ENCODE measurements at regions not wholly inside any gene's neighbourhood (a gene's known extent, or its start where the extent isn't known, plus 50 kb on each side); places are given as distances from the start of the nearest gene placed in this dataset.

DNA sequence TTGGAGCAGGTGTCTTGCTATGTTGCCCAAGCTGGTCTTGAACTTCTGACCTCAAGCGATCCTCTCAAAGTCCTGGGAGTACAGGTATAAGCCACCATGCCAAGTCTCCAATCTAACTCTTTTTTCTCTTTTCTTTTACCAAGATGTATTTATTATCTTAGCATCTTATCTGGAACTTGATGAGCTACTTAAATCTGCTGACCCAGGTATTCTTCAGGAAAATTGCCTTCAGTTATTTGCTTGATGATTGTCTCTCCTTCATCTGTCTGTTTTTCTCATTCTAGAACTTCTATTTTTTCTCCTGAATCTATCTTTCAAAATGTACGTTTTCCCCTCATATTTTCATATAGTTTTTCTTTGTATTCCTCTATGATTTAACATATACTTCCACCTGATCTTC, 158.2 kb upstream of the DMAC1 start:
- no peak for DNase-seq
- H3K4me3 ChIP-seq = no peak overlapping the region
- 73 to 96% methylated on average over 2 of the region's 2 CpGs for WGBS, 2 donors (ENCODE audit: low coverage in 1 of 2)
- no peak overlapping the region for H3K27ac ChIP-seq
- no peaks in the 10 kb centered on the region for H3K9me3 ChIP-seq
- no peaks in the 10 kb centered on the region for H3K36me3 ChIP-seq
- H3K27me3 ChIP-seq = no peaks in the 10 kb centered on the region
- H3K4me1 ChIP-seq = peaks cover 0 to 34% (median 22%) of the 10 kb centered on the region in 4 donors
- in situ Hi-C loops (cut with MboI; ENCODE audit: low pct_ligation_motif_present in 1 of 4, low pct_unique_long_range_greater_than_20kb in 1 of 4, low sequenced_read_pairs in 3 of 4) (no loop called here), intact Hi-C loops (cut with DNase I; ENCODE audit: low total_unique reads) (no loop called here)
- TF ChIP-seq POLR2A (IDR thresholded peaks at IDR 0.05) (no peak), EP300 (IDR thresholded peaks at IDR 0.05; ENCODE audit: low read depth) (no peak), POLR2AphosphoS5 (IDR thresholded peaks at IDR 0.05) (no peak)
- TF ChIP-seq, protein P1, sequence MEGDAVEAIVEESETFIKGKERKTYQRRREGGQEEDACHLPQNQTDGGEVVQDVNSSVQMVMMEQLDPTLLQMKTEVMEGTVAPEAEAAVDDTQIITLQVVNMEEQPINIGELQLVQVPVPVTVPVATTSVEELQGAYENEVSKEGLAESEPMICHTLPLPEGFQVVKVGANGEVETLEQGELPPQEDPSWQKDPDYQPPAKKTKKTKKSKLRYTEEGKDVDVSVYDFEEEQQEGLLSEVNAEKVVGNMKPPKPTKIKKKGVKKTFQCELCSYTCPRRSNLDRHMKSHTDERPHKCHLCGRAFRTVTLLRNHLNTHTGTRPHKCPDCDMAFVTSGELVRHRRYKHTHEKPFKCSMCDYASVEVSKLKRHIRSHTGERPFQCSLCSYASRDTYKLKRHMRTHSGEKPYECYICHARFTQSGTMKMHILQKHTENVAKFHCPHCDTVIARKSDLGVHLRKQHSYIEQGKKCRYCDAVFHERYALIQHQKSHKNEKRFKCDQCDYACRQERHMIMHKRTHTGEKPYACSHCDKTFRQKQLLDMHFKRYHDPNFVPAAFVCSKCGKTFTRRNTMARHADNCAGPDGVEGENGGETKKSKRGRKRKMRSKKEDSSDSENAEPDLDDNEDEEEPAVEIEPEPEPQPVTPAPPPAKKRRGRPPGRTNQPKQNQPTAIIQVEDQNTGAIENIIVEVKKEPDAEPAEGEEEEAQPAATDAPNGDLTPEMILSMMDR (IDR thresholded peaks at IDR 0.05) = no peak

DNA sequence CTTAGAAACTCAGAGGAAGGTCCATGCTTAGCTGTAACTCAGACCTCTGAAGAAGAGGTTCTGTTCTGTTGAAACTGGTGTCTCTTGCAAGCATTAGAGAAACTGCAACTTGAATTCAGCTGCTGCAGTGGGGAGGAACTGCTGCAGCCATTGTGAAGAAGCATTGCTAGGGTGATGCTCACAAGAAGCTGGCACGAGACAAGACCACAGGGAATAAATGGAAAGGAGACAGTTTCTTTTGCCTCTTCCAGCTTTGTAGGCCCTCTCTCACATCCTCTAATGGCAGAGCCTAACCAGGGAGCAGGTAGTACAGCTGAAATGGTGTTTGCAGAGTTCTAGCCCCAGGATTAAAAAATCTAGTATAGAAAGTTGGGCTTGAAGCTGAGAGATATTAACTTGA, 148.0 kb upstream of the DMAC1 start:
- TF ChIP-seq POLR2A (IDR thresholded peaks at IDR 0.05) = no peak
- TF ChIP-seq POLR2AphosphoS5 (IDR thresholded peaks at IDR 0.05) = no peak
- no peak for TF ChIP-seq EP300 (IDR thresholded peaks at IDR 0.05; ENCODE audit: low read depth)
- TF ChIP-seq, protein P1 (IDR thresholded peaks at IDR 0.05) = no peak
- 63 to 83% methylated on average over 1 of the region's 1 CpG for WGBS, 2 donors (ENCODE audit: low coverage in 1 of 2)
- in situ Hi-C loops (cut with MboI; ENCODE audit: low pct_ligation_motif_present in 1 of 4, low pct_unique_long_range_greater_than_20kb in 1 of 4, low sequenced_read_pairs in 3 of 4) (no loop called here), intact Hi-C loops (cut with DNase I; ENCODE audit: low total_unique reads) (no loop called here)
- DNase-seq = no peak
- Histone ChIP-seq H3K27ac (no peak overlapping the region), H3K27me3 (no peaks in the 10 kb centered on the region), H3K9me3 (no peaks in the 10 kb centered on the region), H3K4me3 (no peak overlapping the region), H3K4me1 (no peaks in the 10 kb centered on the region), H3K36me3 (no peaks in the 10 kb centered on the region)

DNA sequence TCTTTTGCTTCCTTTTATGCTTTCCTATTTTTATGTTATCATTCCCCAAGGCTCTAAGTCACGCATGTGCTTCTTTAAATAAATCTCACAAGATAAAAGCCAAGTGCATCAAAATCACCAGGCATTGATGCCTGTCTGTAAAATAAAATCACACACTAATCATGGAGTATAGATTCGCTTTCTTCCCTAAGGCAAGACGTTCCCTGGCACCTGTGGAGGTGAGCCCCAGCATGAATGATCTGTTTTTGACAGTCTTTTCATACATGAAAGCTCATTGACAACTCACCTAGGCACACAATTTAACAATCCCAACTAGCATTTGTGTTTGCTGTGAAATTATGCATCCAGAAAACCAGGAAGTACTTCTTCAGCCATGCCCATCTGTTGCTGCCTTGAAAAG, 146.9 kb upstream of the DMAC1 start:
- H3K27ac ChIP-seq = no peak overlapping the region
- no peaks in the 10 kb centered on the region for H3K4me1 ChIP-seq
- in situ Hi-C loops (cut with MboI; ENCODE audit: low pct_ligation_motif_present in 1 of 4, low pct_unique_long_range_greater_than_20kb in 1 of 4, low sequenced_read_pairs in 3 of 4) = no loop called here
- TF ChIP-seq POLR2A (IDR thresholded peaks at IDR 0.05) (no peak), EP300 (IDR thresholded peaks at IDR 0.05; ENCODE audit: low read depth) (no peak), POLR2AphosphoS5 (IDR thresholded peaks at IDR 0.05) (no peak)
- TF ChIP-seq, protein P1 (IDR thresholded peaks at IDR 0.05) = no peak
- no peaks in the 10 kb centered on the region for H3K9me3 ChIP-seq
- no peak for DNase-seq
- WGBS, 2 donors (ENCODE audit: low coverage in 1 of 2) = 77 to 92% methylated on average over 1 to 3 of the region's 3 CpGs
- H3K4me3 ChIP-seq = no peak overlapping the region
- intact Hi-C loops (cut with DNase I; ENCODE audit: low total_unique reads) = no loop called here
- H3K36me3 ChIP-seq = no peaks in the 10 kb centered on the region
- H3K27me3 ChIP-seq = no peaks in the 10 kb centered on the region

DNA sequence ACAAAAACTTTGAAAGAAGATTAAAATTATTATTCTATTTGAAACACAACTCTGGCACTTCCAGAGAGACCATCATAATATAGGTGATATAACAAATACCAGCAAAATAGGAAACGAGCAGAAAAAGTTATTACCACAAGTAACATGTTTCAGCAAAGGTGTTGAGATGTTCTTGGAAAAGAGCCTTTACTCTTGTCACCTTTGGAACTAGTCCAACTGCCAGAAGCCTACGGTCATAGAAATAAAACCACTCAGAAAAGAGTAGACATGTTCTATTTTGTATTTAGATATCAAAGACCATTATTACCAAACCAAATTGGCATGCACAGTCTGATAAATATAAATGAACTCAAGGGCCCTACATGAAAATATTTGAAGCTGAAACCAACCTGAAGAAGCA, 145.0 kb upstream of the DMAC1 start:
- Histone ChIP-seq H3K4me3 (no peak overlapping the region), H3K4me1 (no peaks in the 10 kb centered on the region), H3K27me3 (no peaks in the 10 kb centered on the region), H3K9me3 (no peaks in the 10 kb centered on the region), H3K36me3 (no peaks in the 10 kb centered on the region), H3K27ac (no peak overlapping the region)
- in situ Hi-C loops (cut with MboI; ENCODE audit: low pct_ligation_motif_present in 1 of 4, low pct_unique_long_range_greater_than_20kb in 1 of 4, low sequenced_read_pairs in 3 of 4) = no loop called here
- no peak for TF ChIP-seq EP300 (IDR thresholded peaks at IDR 0.05; ENCODE audit: low read depth)
- no peak for TF ChIP-seq POLR2AphosphoS5 (IDR thresholded peaks at IDR 0.05)
- no peak for TF ChIP-seq POLR2A (IDR thresholded peaks at IDR 0.05)
- TF ChIP-seq, protein P1 (IDR thresholded peaks at IDR 0.05) = no peak
- DNase-seq = no peak
- WGBS, 2 donors (ENCODE audit: low coverage in 1 of 2) = 46 to 53% methylated on average over 2 of the region's 2 CpGs
- intact Hi-C loops (cut with DNase I; ENCODE audit: low total_unique reads) = loop anchor here (1.0 kb wide), 1 partner anchor 25 kb away; no protein-coding TSS in a partner anchor

Measured in transverse colon (tissue), 4 donors.